ENCODE measurements at regions not wholly inside any gene's neighbourhood (a gene's known extent, or its start where the extent isn't known, plus 50 kb on each side); places are given as distances from the start of the nearest gene placed in this dataset.

GRCh38 chr15:93613386-93613785 is 524.4 kb upstream of the RGMA start:
- TF ChIP-seq JUND (IDR thresholded peaks at IDR 0.05; ENCODE audit: low read depth) = no peak
- in situ Hi-C loops (cut with HindIII; ENCODE audit: low pct_unique_long_range_greater_than_20kb, low sequenced_read_pairs) = no loop called here
- DNase-seq (ENCODE audit: low read depth in 1 of 2, low spot score in 1 of 2) = no peak

GRCh38 chr15:93612953-93613352 is 523.9 kb upstream of the RGMA start:
- no peak for DNase-seq (ENCODE audit: low read depth in 1 of 2, low spot score in 1 of 2)
- in situ Hi-C loops (cut with HindIII; ENCODE audit: low pct_unique_long_range_greater_than_20kb, low sequenced_read_pairs) = no loop called here
- no peak for TF ChIP-seq JUND (IDR thresholded peaks at IDR 0.05; ENCODE audit: low read depth)

- no peak for TF ChIP-seq JUND (IDR thresholded peaks at IDR 0.05; ENCODE audit: low read depth)
- DNase-seq (ENCODE audit: low read depth in 1 of 2, low spot score in 1 of 2) = no peak
- in situ Hi-C loops (cut with HindIII; ENCODE audit: low pct_unique_long_range_greater_than_20kb, low sequenced_read_pairs) = no loop called here
Observed at GRCh38 chr15:93610944-93611343, 521.9 kb upstream of the RGMA start.

- no peak for DNase-seq (ENCODE audit: low read depth in 1 of 2, low spot score in 1 of 2)
- TF ChIP-seq JUND (IDR thresholded peaks at IDR 0.05; ENCODE audit: low read depth) = no peak
- in situ Hi-C loops (cut with HindIII; ENCODE audit: low pct_unique_long_range_greater_than_20kb, low sequenced_read_pairs) = no loop called here
Observed at GRCh38 chr15:93608643-93609148, 519.7 kb upstream of the RGMA start.

GRCh38 chr15:93603550-93603949 is 514.5 kb upstream of the RGMA start:
- in situ Hi-C loops (cut with HindIII; ENCODE audit: low pct_unique_long_range_greater_than_20kb, low sequenced_read_pairs) = no loop called here
- TF ChIP-seq JUND (IDR thresholded peaks at IDR 0.05; ENCODE audit: low read depth) = no peak
- no peak for DNase-seq (ENCODE audit: low read depth in 1 of 2, low spot score in 1 of 2)

GRCh38 chr15:93587059-93587521 is 498.1 kb upstream of the RGMA start:
- no peak for DNase-seq (ENCODE audit: low read depth in 1 of 2, low spot score in 1 of 2)
- in situ Hi-C loops (cut with HindIII; ENCODE audit: low pct_unique_long_range_greater_than_20kb, low sequenced_read_pairs) = no loop called here
- no peak for TF ChIP-seq JUND (IDR thresholded peaks at IDR 0.05; ENCODE audit: low read depth)

- in situ Hi-C loops (cut with HindIII; ENCODE audit: low pct_unique_long_range_greater_than_20kb, low sequenced_read_pairs) = no loop called here
- TF ChIP-seq JUND (IDR thresholded peaks at IDR 0.05; ENCODE audit: low read depth) = no peak
- no peak for DNase-seq (ENCODE audit: low read depth in 1 of 2, low spot score in 1 of 2)
Observed at GRCh38 chr15:93585012-93585411, 496.0 kb upstream of the RGMA start.

- in situ Hi-C loops (cut with HindIII; ENCODE audit: low pct_unique_long_range_greater_than_20kb, low sequenced_read_pairs) = no loop called here
- TF ChIP-seq JUND (IDR thresholded peaks at IDR 0.05; ENCODE audit: low read depth) = no peak
- no peak for DNase-seq (ENCODE audit: low read depth in 1 of 2, low spot score in 1 of 2)
Observed at GRCh38 chr15:93583968-93584367, 495.0 kb upstream of the RGMA start.

- no peak for TF ChIP-seq JUND (IDR thresholded peaks at IDR 0.05; ENCODE audit: low read depth)
- in situ Hi-C loops (cut with HindIII; ENCODE audit: low pct_unique_long_range_greater_than_20kb, low sequenced_read_pairs) = no loop called here
- DNase-seq (ENCODE audit: low read depth in 1 of 2, low spot score in 1 of 2) = no peak
Observed at GRCh38 chr15:93583552-93583951, 494.5 kb upstream of the RGMA start.

- no peak for TF ChIP-seq JUND (IDR thresholded peaks at IDR 0.05; ENCODE audit: low read depth)
- DNase-seq (ENCODE audit: low read depth in 1 of 2, low spot score in 1 of 2) = no peak
- in situ Hi-C loops (cut with HindIII; ENCODE audit: low pct_unique_long_range_greater_than_20kb, low sequenced_read_pairs) = no loop called here
Observed at GRCh38 chr15:93570527-93570926, 481.5 kb upstream of the RGMA start.

- in situ Hi-C loops (cut with HindIII; ENCODE audit: low pct_unique_long_range_greater_than_20kb, low sequenced_read_pairs) = no loop called here
- no peak for DNase-seq (ENCODE audit: low read depth in 1 of 2, low spot score in 1 of 2)
- TF ChIP-seq JUND (IDR thresholded peaks at IDR 0.05; ENCODE audit: low read depth) = no peak
Observed at GRCh38 chr15:93566762-93567161, 477.8 kb upstream of the RGMA start.

- TF ChIP-seq JUND (IDR thresholded peaks at IDR 0.05; ENCODE audit: low read depth) = no peak
- no peak for DNase-seq (ENCODE audit: low read depth in 1 of 2, low spot score in 1 of 2)
- in situ Hi-C loops (cut with HindIII; ENCODE audit: low pct_unique_long_range_greater_than_20kb, low sequenced_read_pairs) = no loop called here
Observed at GRCh38 chr15:93565201-93565600, 476.2 kb upstream of the RGMA start.

GRCh38 chr15:93563218-93563617 is 474.2 kb upstream of the RGMA start:
- no peak for TF ChIP-seq JUND (IDR thresholded peaks at IDR 0.05; ENCODE audit: low read depth)
- no peak for DNase-seq (ENCODE audit: low read depth in 1 of 2, low spot score in 1 of 2)
- in situ Hi-C loops (cut with HindIII; ENCODE audit: low pct_unique_long_range_greater_than_20kb, low sequenced_read_pairs) = no loop called here

- in situ Hi-C loops (cut with HindIII; ENCODE audit: low pct_unique_long_range_greater_than_20kb, low sequenced_read_pairs) = no loop called here
- DNase-seq (ENCODE audit: low read depth in 1 of 2, low spot score in 1 of 2) = no peak
- no peak for TF ChIP-seq JUND (IDR thresholded peaks at IDR 0.05; ENCODE audit: low read depth)
Observed at GRCh38 chr15:93562395-93563123, 473.5 kb upstream of the RGMA start.

All from T47D (cell line).